Fibroblast of the aortic adventitia (primary cell): ENCODE measurements at regions not wholly inside any gene's neighbourhood (a gene's known extent, or its start where the extent isn't known, plus 50 kb on each side); places are given as distances from the start of the nearest gene placed in this dataset.
A peak's percentile ranks its signal among the peaks of the same experiment; 100 is the strongest.

ENCODE experiments used
- DNase-seq: peaks from one replicate; pipeline ENCODE4 v3.0.0-alpha.2; 2010; ENCODE audit warnings: low read depth
- H3K4me3 ChIP-seq: 2 replicates; pipeline ENCODE4 v1.5.1; 2011; ENCODE audit warnings: low read depth, mild to moderate bottlenecking, control low read depth, low read length, moderate library complexity
- TF ChIP-seq, protein P1 (sequence below): IDR thresholded peaks from 2 replicates; pipeline ENCODE4 v1.5.1; 2011; ENCODE audit warnings: mild to moderate bottlenecking, low read length, control low read depth, inconsistent platforms; ENCODE audit not compliant: insufficient read depth

DNA sequence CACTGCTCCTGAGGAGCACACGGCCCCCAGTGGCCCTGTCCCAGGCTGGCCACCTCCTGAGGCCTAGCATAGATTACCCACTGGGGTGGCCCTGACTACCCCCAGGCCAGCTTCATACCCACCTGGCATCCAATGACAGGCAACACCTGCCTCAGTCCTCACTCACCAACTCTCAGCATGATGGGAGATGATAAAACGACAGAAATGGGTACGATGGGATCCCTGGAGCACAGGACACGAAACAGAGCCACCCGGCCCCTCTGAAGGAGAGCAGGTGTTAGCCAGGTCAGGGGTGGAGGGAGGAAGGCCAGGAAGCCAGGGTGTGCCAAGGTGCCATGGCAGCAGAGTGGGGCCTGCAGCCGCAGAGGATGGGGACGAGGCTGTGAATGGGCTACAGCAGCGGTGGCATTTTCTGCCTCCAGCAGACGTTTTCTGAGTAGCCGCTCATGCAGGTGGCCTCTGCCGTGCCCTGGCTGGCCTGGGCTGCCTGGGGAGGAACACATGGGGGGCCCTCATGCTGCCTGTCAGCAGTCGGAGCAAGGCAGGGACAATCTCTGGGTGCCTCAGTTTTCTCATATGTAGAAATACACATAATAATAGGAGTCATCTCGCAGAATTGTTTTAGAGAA is 50.2 kb upstream of the FGF3 start:
- DNase-seq: no peak
- TF ChIP-seq, protein P1, sequence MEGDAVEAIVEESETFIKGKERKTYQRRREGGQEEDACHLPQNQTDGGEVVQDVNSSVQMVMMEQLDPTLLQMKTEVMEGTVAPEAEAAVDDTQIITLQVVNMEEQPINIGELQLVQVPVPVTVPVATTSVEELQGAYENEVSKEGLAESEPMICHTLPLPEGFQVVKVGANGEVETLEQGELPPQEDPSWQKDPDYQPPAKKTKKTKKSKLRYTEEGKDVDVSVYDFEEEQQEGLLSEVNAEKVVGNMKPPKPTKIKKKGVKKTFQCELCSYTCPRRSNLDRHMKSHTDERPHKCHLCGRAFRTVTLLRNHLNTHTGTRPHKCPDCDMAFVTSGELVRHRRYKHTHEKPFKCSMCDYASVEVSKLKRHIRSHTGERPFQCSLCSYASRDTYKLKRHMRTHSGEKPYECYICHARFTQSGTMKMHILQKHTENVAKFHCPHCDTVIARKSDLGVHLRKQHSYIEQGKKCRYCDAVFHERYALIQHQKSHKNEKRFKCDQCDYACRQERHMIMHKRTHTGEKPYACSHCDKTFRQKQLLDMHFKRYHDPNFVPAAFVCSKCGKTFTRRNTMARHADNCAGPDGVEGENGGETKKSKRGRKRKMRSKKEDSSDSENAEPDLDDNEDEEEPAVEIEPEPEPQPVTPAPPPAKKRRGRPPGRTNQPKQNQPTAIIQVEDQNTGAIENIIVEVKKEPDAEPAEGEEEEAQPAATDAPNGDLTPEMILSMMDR: no peak
- H3K4me3 ChIP-seq: no peak overlapping the region

DNA sequence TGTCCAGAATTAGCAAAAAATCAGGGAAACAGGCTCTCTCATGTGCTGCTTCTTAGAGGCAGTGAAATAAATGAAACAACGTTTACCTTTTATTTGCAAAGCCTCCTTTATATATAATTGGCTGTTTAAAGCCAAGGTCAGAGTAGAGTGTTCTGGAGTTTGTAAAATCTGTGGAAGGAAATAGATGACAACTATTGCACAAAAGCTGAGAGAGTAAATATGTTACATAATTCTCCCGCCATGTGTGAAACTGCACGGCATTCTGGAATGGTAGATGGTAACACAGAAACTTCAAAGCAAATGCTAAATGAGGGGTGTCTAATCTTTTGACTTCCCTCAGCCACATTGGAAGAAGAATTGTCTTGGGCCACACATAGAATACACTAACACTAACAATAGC is 51.5 kb upstream of the FGF3 start:
- TF ChIP-seq, protein P1: no peak
- peak; percentile 30 for DNase-seq

DNA sequence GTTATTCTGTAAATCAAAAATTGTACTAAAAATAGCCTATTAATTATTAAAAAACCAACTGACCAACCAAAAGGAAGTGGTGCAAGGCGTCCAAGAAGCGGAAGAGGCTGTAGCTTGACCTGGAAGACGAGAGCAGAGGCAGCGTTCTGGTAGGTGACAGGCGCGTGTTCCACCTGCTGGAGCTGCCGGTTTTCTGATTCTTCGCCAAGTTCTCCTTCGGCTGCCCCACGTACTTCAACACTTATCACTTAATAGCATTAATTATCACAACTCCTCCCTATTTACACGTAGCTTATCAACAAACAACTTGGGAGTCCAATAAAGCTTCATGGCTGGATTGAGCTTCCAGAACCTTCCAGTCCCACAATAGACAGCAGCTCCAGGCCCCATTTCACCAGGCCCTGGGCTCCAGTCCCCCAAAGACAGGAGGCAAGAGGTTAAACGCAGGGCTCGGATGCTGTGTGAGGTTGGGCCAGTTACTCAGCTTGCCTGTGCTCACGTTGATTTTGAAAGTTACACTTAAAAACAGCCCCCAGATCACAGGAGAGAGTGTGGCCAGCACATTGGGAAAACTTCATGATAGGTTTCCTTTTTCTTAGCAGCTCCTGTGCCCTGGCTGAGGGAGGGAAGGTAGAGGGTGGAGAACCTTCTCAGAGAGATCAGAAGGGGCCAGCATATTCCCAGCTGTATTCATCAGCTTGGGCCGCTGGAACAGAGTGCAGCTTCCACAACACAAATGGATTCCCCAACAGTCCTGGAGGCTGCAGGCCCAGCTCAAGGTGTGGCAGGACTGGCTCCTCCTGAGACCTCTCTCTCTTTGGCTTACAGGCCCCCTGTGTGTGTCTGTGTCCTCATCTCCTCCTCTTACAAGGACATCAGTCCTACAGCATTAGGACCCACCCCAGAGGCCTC is 54.2 kb upstream of the FGF3 start:
- TF ChIP-seq, protein P1: no peak
- no peak for DNase-seq

More for the DNA sequence above, 51.5 kb upstream of the FGF3 start:
- no peak overlapping the region for H3K4me3 ChIP-seq

DNA sequence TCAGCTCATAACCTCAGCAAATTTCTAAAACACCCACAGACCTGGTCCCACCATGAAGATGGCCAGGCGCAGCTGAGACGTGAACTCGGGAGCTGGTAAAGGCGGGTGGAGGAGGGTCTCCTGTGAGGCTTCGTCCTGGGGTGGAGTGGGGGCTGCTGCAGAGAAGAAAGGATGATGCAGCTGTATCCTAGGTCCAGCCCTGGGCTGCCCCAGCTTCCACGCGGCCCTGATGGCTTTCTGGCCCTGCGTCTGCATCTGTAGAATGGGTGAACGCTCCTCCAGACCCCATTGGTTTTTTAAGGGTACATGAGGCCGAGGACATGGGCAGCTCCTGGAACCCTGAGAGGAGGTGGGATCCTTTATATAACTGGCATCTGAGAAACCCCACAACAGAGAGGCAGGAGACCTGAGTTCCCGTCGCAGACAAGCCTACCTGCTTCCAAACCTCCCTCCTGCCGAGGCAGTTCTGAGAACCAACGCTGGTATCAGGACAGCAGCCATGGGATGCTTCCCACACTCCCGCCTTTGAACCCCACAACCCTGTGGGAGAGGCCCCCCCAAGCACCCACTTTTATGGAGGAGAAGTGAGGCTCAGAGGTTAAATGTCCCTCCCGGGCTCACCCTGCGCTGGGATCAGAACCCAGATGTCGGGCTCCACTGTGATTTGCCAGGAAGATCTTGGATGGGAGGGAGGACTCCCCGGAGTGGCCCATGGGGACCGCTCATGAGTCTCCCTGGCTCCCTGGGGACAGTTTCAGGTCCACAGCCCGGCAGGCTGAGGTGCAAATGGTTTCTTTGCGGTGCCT is 55.2 kb upstream of the FGF3 start:
- no peak for DNase-seq
- TF ChIP-seq, protein P1: no peak
- H3K4me3 ChIP-seq: no peak overlapping the region

More for the DNA sequence above, 54.2 kb upstream of the FGF3 start:
- no peak overlapping the region for H3K4me3 ChIP-seq

DNA sequence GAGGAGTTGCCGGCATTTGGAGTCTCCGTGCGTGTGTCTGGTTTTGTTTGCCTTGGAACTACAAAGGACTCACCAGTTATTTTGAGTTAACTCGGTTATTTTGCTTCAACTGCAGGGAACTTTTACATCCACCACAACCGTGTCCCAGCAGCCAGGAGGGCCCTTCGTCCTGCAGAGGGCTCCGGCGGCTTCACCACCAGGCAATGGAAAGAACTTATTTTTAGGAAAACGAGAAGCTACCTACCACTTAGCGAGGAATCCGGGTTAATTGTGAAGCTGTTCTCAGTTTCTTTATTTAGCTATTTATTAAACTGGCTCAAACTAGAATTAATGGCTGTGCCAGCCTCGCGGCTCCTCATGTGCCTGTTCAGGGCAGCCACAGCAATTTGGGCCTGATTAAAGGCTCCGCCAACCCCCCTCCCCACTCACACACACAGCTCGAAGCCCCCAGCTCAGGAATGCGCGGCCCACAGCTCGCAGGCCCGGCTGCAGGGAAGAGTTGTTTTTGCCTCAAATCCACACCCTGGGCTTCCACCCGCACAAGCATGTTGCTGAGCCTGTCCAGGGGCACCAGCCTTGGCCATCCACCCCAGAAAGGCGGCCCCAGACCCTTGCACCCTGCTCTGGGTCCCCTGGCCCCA is 55.9 kb upstream of the FGF3 start:
- no peak for DNase-seq
- no peak overlapping the region for H3K4me3 ChIP-seq
- TF ChIP-seq, protein P1: no peak

DNA sequence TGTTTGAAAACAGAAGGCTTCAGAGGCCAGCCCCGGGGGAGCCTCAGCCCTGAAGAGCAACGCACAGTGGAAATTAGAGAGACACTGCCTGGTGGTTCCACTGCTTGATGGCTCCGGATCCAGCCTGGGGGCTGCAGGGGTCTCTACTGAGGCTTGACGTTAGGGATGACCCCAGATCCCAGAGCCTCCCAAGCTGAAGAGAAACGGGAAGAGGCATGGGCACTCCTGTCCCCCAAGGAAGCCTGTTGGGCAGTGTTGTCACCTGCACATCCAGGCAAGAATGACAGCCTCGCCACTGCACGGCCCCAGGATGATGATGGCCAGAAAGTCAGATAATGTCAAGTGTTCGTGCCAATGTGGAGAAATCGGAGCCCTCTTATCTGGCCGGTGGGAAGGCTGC is 56.8 kb upstream of the FGF3 start:
- DNase-seq: no peak
- TF ChIP-seq, protein P1: no peak
- H3K4me3 ChIP-seq: no peak overlapping the region
